Hepatocyte (in vitro differentiated cells): ENCODE measurements at regions not wholly inside any gene's neighbourhood (a gene's known extent, or its start where the extent isn't known, plus 50 kb on each side); places are given as distances from the start of the nearest gene placed in this dataset.

ENCODE experiments used
- DNase-seq: peaks from one replicate; pipeline ENCODE4 v3.0.0-alpha.2; 2016; ENCODE audit warnings: low spot score
- H2AFZ ChIP-seq: fragments of 200-600 bp; sonication (generic); 2 replicates; pipeline ENCODE4 v1.6.0; 2016; ENCODE audit warnings: antibody characterized with exemption, mild to moderate bottlenecking
- H3K27ac ChIP-seq: fragments of 200-600 bp; sonication (generic); 2 replicates; pipeline ENCODE4 v1.5.1; 2016; ENCODE audit warnings: mild to moderate bottlenecking
- H3K27me3 ChIP-seq: fragments of 200-600 bp; sonication (generic); 2 replicates; pipeline ENCODE4 v1.6.1; 2016
- H3K36me3 ChIP-seq: fragments of 200-600 bp; sonication (generic); replicated peaks from 2 replicates; pipeline ENCODE4 v1.5.1; 2016; ENCODE audit warnings: low read depth; ENCODE audit not compliant: insufficient read depth
- H3K4me1 ChIP-seq: fragments of 200-600 bp; sonication (generic); 2 replicates; pipeline ENCODE4 v1.5.1; 2016; ENCODE audit warnings: mild to moderate bottlenecking, moderate library complexity; ENCODE audit not compliant: insufficient read depth
- H3K4me2 ChIP-seq: fragments of 200-600 bp; sonication (generic); 2 replicates; pipeline ENCODE4 v1.6.0; 2016
- H3K4me3 ChIP-seq: fragments of 200-600 bp; sonication (generic); 2 replicates; pipeline ENCODE4 v1.5.1; 2016; ENCODE audit warnings: mild to moderate bottlenecking
- H3K79me2 ChIP-seq: fragments of 200-600 bp; sonication (generic); 2 replicates; pipeline ENCODE4 v1.6.0; 2017; ENCODE audit warnings: mild to moderate bottlenecking
- H3K9me2 ChIP-seq: fragments of 200-600 bp; sonication (generic); replicated peaks from 2 replicates; pipeline ENCODE4 v1.6.0; 2017; ENCODE audit warnings: mild to moderate bottlenecking; ENCODE audit not compliant: insufficient read depth
- H3K9me3 ChIP-seq: fragments of 200-600 bp; sonication (generic); 2 replicates; pipeline ENCODE4 v1.5.1; 2016; ENCODE audit warnings: low read depth, mild to moderate bottlenecking
- H4K20me1 ChIP-seq: fragments of 200-600 bp; sonication (generic); 2 replicates; pipeline ENCODE4 v1.6.0; 2016; ENCODE audit warnings: mild to moderate bottlenecking; ENCODE audit not compliant: insufficient read depth, poor library complexity, severe bottlenecking
- EZH2 ChIP-seq: fragments of 200-600 bp; sonication (generic); IDR thresholded peaks from 2 replicates; pipeline ENCODE4 v1.6.1; 2016; ENCODE audit warnings: antibody characterized with exemption, mild to moderate bottlenecking, borderline replicate concordance
- EZH2phosphoT487 ChIP-seq: fragments of 200-600 bp; sonication (generic); IDR thresholded peaks from one replicate; pipeline ENCODE4 v1.6.1; 2018; ENCODE audit warnings: antibody characterized with exemption, mild to moderate bottlenecking, low read depth, moderate library complexity; ENCODE audit not compliant: unreplicated experiment, severe bottlenecking
- WGBS: methylation state at CpG from one replicate; pipeline ENCODE4 v1.1.6; 2016; ENCODE audit warnings: low lambda C conversion rate; ENCODE audit errors: missing lambda C conversion rate; 5-methylcytosine and 5-hydroxymethylcytosine counted together
- TF ChIP-seq, protein P1 (sequence below): fragments of 200-600 bp; sonication (generic); IDR thresholded peaks from 2 replicates; pipeline ENCODE4 v1.5.1; 2016; ENCODE audit warnings: antibody characterized with exemption, mild to moderate bottlenecking; ENCODE audit not compliant: poor library complexity

DNA sequence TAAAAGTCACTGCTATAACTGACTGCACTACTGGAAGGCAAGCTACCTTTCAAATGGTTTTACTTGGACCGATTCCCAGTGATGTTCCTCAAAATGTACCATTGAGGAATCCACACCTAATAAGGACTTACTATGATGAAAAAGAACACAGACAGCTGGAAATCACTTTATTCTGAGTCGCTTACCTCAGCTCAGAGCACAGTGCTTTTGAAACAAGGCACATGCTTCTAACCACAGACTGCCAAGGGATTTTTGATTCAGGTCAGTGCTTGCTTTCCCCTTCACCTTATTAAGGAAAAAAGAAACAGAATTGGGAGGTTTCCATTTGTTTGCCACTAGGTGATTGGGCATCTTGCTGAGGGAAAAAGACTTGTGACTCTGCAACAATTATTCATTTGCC, 707.5 kb upstream of the FSHR start:
- H3K4me2 ChIP-seq, result no peak overlapping the region
- TF ChIP-seq, protein P1, sequence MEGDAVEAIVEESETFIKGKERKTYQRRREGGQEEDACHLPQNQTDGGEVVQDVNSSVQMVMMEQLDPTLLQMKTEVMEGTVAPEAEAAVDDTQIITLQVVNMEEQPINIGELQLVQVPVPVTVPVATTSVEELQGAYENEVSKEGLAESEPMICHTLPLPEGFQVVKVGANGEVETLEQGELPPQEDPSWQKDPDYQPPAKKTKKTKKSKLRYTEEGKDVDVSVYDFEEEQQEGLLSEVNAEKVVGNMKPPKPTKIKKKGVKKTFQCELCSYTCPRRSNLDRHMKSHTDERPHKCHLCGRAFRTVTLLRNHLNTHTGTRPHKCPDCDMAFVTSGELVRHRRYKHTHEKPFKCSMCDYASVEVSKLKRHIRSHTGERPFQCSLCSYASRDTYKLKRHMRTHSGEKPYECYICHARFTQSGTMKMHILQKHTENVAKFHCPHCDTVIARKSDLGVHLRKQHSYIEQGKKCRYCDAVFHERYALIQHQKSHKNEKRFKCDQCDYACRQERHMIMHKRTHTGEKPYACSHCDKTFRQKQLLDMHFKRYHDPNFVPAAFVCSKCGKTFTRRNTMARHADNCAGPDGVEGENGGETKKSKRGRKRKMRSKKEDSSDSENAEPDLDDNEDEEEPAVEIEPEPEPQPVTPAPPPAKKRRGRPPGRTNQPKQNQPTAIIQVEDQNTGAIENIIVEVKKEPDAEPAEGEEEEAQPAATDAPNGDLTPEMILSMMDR, result no peak
- TF ChIP-seq EZH2 (no peak), EZH2phosphoT487 (no peak)
- H3K4me3 ChIP-seq, result no peak overlapping the region
- H3K27ac ChIP-seq, result no peak overlapping the region
- H3K27me3 ChIP-seq, result no peaks in the 10 kb centered on the region
- no peaks in the 10 kb centered on the region for H3K36me3 ChIP-seq
- no peaks in the 10 kb centered on the region for H3K9me2 ChIP-seq
- WGBS, result 95% methylated on average over 2 of the region's 2 CpGs
- H2AFZ ChIP-seq, result no peak overlapping the region
- no peaks in the 10 kb centered on the region for H3K79me2 ChIP-seq
- no peak for DNase-seq
- no peaks in the 10 kb centered on the region for H3K9me3 ChIP-seq
- H3K4me1 ChIP-seq, result no peaks in the 10 kb centered on the region
- H4K20me1 ChIP-seq, result no peaks in the 10 kb centered on the region

DNA sequence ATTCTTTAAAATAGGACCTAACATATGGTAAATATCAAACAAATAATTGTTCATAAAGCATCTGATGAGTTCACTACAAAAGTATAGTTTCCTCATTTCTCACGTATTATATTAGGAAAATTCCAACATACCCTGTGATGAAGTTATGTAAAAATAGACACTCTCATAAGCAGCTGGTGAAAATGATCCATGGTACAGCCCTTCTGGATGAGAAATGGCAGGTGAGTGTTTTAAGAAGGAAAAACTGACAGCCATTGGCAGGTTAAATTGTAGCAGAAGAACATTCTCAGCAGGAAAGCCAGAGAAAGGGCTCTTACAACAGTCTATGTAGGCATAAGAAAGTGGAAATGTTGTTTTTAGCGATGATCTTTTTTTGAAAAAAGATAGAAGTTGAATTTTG, 706.5 kb upstream of the FSHR start:
- no peaks in the 10 kb centered on the region for H3K9me2 ChIP-seq
- TF ChIP-seq, protein P1, result no peak
- no peak for TF ChIP-seq EZH2
- TF ChIP-seq EZH2phosphoT487, result no peak
- DNase-seq, result no peak
- no peaks in the 10 kb centered on the region for H3K36me3 ChIP-seq
- H4K20me1 ChIP-seq, result no peaks in the 10 kb centered on the region
- H3K9me3 ChIP-seq, result no peaks in the 10 kb centered on the region
- no peaks in the 10 kb centered on the region for H3K27me3 ChIP-seq
- no peaks in the 10 kb centered on the region for H3K79me2 ChIP-seq
- H3K27ac ChIP-seq, result no peak overlapping the region
- H3K4me2 ChIP-seq, result no peak overlapping the region
- WGBS, result 100% methylated on average over 2 of the region's 2 CpGs
- no peak overlapping the region for H2AFZ ChIP-seq
- no peak overlapping the region for H3K4me3 ChIP-seq
- H3K4me1 ChIP-seq, result no peaks in the 10 kb centered on the region

DNA sequence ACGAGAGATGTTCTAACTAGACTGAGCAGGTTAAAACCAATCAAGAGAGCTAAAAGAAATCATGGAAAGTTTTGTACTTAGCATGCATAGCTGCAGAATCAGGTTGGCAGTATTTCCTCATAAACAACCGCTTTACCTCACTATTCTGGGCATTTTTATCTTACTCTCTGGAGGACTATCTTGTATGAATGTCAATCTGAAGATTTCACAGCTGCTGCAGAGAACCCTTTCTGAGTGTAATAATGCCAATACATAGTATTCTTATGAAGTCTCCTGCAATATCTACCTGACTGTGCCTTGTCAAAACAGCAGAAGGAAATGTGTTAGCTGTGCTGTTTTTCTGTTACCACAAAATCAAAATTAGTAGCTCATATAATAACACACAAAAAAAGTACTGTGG, 705.9 kb upstream of the FSHR start:
- H3K79me2 ChIP-seq, result no peaks in the 10 kb centered on the region
- TF ChIP-seq, protein P1, result no peak
- TF ChIP-seq EZH2 (no peak), EZH2phosphoT487 (no peak)

DNA sequence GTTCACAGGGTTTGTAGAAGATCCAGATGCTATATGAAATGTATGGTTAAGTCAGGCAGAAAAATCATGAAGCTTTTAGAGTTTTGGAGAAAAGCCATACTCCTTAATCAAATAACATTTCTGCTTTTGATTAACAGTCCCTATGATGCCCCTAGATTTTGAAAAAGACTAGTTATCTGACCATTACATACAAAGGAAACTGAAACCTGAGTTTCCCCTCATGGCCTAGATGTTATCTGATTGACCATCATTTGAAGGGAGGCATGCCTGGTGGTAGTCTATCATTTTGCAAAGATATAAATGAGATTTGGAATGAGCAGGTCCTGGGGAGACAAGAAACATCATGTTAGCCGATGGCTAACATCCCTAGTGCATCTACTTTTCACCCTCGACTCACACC, 704.3 kb upstream of the FSHR start:
- Histone ChIP-seq H3K27ac (no peak overlapping the region), H3K4me3 (no peak overlapping the region), H2AFZ (no peak overlapping the region), H3K27me3 (no peaks in the 10 kb centered on the region), H3K36me3 (no peaks in the 10 kb centered on the region), H4K20me1 (no peaks in the 10 kb centered on the region), H3K9me2 (no peaks in the 10 kb centered on the region), H3K9me3 (no peaks in the 10 kb centered on the region), H3K79me2 (no peaks in the 10 kb centered on the region), H3K4me2 (no peak overlapping the region), H3K4me1 (no peaks in the 10 kb centered on the region)
- DNase-seq, result no peak
- 93% methylated on average over 2 of the region's 2 CpGs for WGBS
- TF ChIP-seq, protein P1, result no peak
- TF ChIP-seq EZH2, result no peak
- TF ChIP-seq EZH2phosphoT487, result no peak

More for the DNA sequence above, 705.9 kb upstream of the FSHR start:
- no peak overlapping the region for H3K4me2 ChIP-seq
- no peak overlapping the region for H2AFZ ChIP-seq
- no peak overlapping the region for H3K27ac ChIP-seq
- WGBS, result 72% methylated on average over 2 of the region's 2 CpGs
- H3K4me1 ChIP-seq, result no peaks in the 10 kb centered on the region
- no peaks in the 10 kb centered on the region for H3K9me2 ChIP-seq
- no peak for DNase-seq
- H4K20me1 ChIP-seq, result no peaks in the 10 kb centered on the region
- H3K36me3 ChIP-seq, result no peaks in the 10 kb centered on the region
- no peak overlapping the region for H3K4me3 ChIP-seq
- no peaks in the 10 kb centered on the region for H3K27me3 ChIP-seq
- no peaks in the 10 kb centered on the region for H3K9me3 ChIP-seq
